A549 (cell line): ENCODE measurements at regions not wholly inside any gene's neighbourhood (a gene's known extent, or its start where the extent isn't known, plus 50 kb on each side); places are given as distances from the start of the nearest gene placed in this dataset.
"Not testable (repeated sequence)": the region's sequence is repeated elsewhere in the genome, so short reads cannot be mapped to it uniquely, and the experiment has no call there.

Source experiments
- EP300 ChIP-seq, 2 experiments: fragments of >200 bp; sonication (Bioruptor Twin); formaldehyde crosslinking; IDR thresholded peaks; 2 replicates in 1 of 2; 3 replicates in 1 of 2; pipeline ENCODE4 v1.6.1; 2016 to 2017
- JUNB ChIP-seq: fragments of >200 bp; sonication (Bioruptor Twin); formaldehyde crosslinking; IDR thresholded peaks from 2 replicates; pipeline ENCODE4 v1.6.1; 2016
- MAFK ChIP-seq: fragments of 450-650 bp; IDR thresholded peaks from 2 replicates; pipeline ENCODE4 v1.6.1; 2014; ENCODE audit not compliant: partially characterized antibody
- MAZ ChIP-seq: fragments of 150-350 bp; IDR thresholded peaks from 2 replicates; pipeline ENCODE4 v1.6.1; 2014; ENCODE audit warnings: antibody characterized with exemption, low read depth, low read length, borderline replicate concordance
- MYC ChIP-seq: IDR thresholded peaks from 2 replicates; pipeline ENCODE4 v1.6.1; 2012; ENCODE audit warnings: mild to moderate bottlenecking, inconsistent platforms, low read length, improper control_type of control experiment, borderline replicate concordance
- POLR2A ChIP-seq: IDR thresholded peaks from 2 replicates; pipeline ENCODE4 v1.6.1; 2012; ENCODE audit warnings: mild to moderate bottlenecking, low read length
- SREBF2 ChIP-seq: fragments of 450-650 bp; IDR thresholded peaks from 2 replicates; pipeline ENCODE4 v1.6.1; 2014; ENCODE audit warnings: mild to moderate bottlenecking, moderate library complexity
- TF ChIP-seq, protein P1 (sequence below): fragments of >200 bp; sonication (Bioruptor Twin); formaldehyde crosslinking; IDR thresholded peaks from 3 replicates; pipeline ENCODE4 v1.5.1; 2016
- TF ChIP-seq, protein P2 (sequence below): fragments of 200-600 bp; sonication (generic); IDR thresholded peaks from 2 replicates; pipeline ENCODE4 v1.6.1; 2016; ENCODE audit warnings: antibody characterized with exemption, mild to moderate bottlenecking, moderate library complexity
- TF ChIP-seq, protein P3 (sequence below): fragments of 150-350 bp; IDR thresholded peaks from 2 replicates; pipeline ENCODE4 v1.6.1; 2014; ENCODE audit warnings: low read depth, mild to moderate bottlenecking, low read length

DNA sequence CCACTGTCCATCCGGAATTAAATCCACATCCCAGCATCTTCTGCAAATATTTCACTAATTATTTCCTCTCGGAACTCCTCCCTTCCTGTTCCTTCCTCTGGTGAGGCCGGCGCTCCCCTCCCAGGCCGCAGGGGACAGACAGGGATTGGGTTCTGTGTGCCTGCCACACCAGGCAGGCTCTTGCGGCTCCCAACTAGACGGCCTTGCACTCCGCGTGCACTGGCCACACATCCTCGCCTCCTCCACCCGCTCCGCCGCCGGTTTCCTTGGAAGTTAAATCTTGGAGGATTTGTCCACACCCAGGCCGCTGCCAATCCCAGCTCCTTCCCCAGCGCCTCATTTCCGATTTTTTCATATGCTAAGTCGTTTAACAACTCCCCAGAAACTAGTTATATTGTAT lies 157.6 kb upstream of the CACNA1E start:
- TF ChIP-seq, protein P1, sequence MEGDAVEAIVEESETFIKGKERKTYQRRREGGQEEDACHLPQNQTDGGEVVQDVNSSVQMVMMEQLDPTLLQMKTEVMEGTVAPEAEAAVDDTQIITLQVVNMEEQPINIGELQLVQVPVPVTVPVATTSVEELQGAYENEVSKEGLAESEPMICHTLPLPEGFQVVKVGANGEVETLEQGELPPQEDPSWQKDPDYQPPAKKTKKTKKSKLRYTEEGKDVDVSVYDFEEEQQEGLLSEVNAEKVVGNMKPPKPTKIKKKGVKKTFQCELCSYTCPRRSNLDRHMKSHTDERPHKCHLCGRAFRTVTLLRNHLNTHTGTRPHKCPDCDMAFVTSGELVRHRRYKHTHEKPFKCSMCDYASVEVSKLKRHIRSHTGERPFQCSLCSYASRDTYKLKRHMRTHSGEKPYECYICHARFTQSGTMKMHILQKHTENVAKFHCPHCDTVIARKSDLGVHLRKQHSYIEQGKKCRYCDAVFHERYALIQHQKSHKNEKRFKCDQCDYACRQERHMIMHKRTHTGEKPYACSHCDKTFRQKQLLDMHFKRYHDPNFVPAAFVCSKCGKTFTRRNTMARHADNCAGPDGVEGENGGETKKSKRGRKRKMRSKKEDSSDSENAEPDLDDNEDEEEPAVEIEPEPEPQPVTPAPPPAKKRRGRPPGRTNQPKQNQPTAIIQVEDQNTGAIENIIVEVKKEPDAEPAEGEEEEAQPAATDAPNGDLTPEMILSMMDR: not testable (repeated sequence)
- TF ChIP-seq MYC; MAFK; POLR2A; SREBF2; MAZ; JUNB; EP300 (IDR thresholded peaks at IDR 0.05): not testable (repeated sequence)
- TF ChIP-seq, protein P2, sequence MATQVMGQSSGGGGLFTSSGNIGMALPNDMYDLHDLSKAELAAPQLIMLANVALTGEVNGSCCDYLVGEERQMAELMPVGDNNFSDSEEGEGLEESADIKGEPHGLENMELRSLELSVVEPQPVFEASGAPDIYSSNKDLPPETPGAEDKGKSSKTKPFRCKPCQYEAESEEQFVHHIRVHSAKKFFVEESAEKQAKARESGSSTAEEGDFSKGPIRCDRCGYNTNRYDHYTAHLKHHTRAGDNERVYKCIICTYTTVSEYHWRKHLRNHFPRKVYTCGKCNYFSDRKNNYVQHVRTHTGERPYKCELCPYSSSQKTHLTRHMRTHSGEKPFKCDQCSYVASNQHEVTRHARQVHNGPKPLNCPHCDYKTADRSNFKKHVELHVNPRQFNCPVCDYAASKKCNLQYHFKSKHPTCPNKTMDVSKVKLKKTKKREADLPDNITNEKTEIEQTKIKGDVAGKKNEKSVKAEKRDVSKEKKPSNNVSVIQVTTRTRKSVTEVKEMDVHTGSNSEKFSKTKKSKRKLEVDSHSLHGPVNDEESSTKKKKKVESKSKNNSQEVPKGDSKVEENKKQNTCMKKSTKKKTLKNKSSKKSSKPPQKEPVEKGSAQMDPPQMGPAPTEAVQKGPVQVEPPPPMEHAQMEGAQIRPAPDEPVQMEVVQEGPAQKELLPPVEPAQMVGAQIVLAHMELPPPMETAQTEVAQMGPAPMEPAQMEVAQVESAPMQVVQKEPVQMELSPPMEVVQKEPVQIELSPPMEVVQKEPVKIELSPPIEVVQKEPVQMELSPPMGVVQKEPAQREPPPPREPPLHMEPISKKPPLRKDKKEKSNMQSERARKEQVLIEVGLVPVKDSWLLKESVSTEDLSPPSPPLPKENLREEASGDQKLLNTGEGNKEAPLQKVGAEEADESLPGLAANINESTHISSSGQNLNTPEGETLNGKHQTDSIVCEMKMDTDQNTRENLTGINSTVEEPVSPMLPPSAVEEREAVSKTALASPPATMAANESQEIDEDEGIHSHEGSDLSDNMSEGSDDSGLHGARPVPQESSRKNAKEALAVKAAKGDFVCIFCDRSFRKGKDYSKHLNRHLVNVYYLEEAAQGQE: not testable (repeated sequence)
- TF ChIP-seq, protein P3, sequence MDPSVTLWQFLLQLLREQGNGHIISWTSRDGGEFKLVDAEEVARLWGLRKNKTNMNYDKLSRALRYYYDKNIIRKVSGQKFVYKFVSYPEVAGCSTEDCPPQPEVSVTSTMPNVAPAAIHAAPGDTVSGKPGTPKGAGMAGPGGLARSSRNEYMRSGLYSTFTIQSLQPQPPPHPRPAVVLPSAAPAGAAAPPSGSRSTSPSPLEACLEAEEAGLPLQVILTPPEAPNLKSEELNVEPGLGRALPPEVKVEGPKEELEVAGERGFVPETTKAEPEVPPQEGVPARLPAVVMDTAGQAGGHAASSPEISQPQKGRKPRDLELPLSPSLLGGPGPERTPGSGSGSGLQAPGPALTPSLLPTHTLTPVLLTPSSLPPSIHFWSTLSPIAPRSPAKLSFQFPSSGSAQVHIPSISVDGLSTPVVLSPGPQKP: not testable (repeated sequence)
